KBM-7 (cell line): ENCODE measurements at regions not wholly inside any gene's neighbourhood (a gene's known extent, or its start where the extent isn't known, plus 50 kb on each side); places are given as distances from the start of the nearest gene placed in this dataset.
"Not testable (repeated sequence)": the region's sequence is repeated elsewhere in the genome, so short reads cannot be mapped to it uniquely, and the experiment has no call there.

ENCODE experiments used
- DNase-seq: peaks from one replicate; pipeline ENCODE4 v3.0.0-alpha.2; 2015
- in situ Hi-C: fragments of 300-500 bp; cut with MboI; formaldehyde crosslinking; loops from 2 replicates; pipeline ENCODE4 v1.14.3; 2020; ENCODE audit warnings: low sequenced_read_pairs, low pct_unique_long_range_greater_than_20kb, mixed read lengths

DNA sequence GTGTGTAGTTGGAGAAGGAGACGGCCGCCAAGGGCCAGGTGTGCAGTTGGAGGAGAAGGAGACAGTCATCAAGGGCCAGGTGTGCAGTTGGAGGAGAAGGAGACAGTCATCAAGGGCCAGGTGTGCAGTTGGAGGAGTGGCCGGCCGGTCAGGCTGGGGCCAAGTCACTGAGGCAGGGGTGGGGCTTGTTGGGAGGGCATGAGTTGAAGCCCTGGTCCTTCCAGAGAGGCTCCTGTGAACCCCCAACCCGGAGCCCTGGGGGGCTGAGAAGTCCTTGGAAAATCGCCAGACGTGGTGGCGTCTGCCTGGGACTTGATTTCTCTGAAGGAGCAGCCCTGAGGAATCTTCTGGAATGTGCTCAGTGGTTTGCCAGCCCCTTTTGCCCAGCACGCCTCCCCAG is 1320.5 kb downstream of the BRD1 start:
- no peak for DNase-seq
- in situ Hi-C loops = no loop called here

DNA sequence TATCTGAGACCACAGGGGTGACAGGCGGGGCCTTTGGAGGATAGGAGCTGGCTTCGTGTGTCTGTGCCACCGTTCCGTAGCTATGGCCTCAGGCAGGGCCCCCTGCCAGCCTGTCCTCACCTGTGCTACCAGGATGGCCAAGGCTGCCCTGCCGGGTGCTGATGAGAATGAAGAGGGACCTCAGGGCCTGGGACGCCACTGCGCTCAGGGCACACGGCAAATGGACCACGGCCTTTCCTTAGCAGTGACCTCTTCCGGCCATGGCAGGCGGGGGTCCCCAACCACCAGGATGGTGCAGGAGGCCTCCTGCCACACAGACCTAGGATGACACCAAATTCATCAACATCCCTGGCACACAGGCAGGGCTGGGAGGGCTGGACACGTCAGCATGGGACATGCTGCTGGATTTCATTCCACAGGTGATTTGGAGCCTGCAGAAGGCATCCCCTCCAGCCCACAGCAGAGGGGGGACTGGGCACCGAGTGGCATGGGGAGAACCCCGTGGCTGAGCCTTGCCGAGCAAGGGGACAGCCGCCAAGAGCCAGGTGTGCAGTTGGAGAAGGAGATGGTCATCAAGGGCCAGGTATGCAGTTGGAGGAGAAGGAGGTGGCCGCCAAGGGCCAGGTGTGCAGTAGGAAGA is 1321.0 kb downstream of the BRD1 start:
- in situ Hi-C loops = no loop called here
- DNase-seq = no peak

DNA sequence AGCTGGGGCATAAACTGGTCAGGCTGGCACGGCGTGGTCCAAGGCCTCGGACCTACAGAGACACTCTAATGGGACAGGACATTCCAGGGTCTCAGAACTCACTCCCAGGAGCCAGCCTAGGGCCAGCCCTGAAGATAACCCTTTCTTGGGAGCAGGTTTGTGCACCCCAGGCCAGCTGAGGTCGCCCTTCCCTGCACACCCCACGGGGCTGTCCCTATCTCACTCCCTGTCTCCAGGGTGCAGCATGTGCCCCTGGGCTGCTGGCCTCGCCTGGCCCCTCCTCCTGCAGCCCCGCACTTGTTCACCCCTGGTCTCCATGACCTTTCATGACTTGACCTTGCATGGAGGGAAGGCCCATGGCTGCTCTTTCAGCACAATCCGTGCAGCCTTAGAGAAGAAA is 1321.8 kb downstream of the BRD1 start:
- DNase-seq = no peak
- in situ Hi-C loops = no loop called here

DNA sequence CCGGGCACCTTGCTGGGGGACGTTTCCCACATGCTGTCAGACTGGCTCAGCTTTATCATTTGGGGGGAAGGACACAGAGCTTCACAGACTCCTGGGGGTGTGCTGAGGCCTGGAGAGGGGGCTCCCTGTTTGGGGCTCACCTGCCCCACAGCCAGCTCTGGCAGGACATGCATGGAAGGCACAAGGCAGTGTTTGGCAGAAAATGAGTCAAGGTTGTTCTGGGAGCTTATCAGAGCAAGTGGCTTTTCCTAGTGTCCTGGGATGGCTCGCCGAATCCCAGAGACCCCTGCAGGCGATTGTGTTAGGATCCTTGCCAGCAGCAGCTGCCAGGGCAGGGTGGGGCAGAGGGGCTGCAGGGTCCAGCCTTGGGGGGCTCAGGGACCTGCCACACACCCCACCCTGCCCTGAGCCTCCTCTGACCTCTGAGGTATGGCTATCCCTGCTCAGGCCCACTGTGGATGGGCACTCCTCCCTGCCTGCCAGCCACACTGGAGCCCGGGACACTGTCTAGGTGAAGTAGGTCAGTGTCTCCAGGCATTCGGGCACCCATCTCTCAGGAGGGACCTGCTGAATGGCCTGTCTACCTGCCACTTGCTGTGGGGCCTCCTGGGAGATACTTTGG is 1323.0 kb downstream of the BRD1 start:
- DNase-seq = no peak
- in situ Hi-C loops = no loop called here

DNA sequence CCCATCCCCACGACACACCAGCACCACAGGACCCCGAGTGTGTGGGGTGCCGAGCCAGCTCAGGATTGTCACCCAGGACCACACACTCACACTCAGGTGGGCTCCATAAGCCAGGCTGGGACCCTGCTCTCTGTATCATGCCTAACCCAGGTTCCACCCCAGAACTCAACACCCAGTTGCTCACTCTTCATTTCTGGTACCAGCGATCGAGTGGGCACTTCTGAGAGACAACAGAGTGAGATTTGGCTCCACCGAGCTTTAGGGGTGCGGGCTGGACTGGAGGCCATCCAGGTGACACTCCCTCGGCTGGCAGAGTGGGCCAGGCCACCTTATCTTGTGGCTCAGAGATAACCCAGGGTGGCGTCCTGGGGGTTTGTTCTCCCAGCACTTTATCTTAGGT is 1323.8 kb downstream of the BRD1 start:
- in situ Hi-C loops = no loop called here

DNA sequence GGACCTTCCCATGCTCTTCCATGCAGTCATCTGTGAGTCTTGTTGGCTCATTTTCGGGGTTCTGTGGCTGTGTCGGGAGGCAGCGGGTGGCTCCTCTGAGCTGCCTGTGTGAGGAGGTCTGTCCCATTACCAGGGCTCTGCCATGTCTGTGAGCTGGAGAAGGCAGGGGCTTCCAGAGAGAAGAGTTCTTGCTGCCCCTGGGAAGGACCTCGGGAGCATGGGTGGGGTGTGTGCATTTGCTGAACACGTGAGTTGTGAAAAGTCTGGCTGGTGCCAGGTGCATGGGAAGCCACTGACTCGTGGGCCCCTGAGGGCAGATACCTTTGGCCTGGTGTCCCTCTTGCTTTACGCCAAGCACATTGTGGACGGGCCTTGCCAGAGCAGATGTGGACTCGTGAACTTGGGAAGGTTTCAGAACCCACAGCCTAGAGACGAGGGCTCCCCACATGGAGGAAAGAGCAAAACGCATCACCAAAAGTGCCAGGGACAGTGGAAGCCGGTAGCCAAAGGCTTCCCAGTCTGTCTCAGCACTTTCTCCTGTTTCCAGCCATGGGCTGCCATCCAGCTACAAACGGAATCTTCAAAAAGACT is 1324.5 kb downstream of the BRD1 start:
- no peak for DNase-seq

More for the DNA sequence above, 1323.8 kb downstream of the BRD1 start:
- no peak for DNase-seq

DNA sequence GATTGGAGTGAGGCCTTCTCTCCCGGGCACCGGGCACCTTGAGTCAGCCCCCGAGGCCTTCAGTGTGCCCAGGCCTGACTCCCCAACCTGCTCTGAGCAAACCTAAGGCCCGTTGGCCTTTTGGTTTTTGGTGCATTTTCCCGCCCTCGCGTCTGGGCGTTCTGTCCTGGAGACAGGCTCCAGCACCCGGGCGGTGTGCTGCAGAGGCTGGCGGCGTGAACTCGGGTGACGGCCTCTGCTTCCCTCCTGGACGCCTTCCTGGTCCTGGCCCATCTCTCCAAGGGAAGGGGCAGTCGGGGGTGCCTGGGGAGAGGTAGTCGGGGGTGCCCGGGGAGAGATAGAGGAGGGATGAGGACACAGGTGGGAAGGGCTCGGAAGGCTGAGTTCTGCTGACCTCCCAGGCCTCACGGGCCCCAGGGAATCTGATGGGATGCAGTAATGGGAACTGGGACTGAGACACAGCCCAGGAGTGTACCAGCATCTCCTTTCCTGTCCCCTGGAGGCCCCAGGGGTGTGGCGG is 1326.4 kb downstream of the BRD1 start:
- in situ Hi-C loops = no loop called here

More for the DNA sequence above, 1324.5 kb downstream of the BRD1 start:
- in situ Hi-C loops = no loop called here

DNA sequence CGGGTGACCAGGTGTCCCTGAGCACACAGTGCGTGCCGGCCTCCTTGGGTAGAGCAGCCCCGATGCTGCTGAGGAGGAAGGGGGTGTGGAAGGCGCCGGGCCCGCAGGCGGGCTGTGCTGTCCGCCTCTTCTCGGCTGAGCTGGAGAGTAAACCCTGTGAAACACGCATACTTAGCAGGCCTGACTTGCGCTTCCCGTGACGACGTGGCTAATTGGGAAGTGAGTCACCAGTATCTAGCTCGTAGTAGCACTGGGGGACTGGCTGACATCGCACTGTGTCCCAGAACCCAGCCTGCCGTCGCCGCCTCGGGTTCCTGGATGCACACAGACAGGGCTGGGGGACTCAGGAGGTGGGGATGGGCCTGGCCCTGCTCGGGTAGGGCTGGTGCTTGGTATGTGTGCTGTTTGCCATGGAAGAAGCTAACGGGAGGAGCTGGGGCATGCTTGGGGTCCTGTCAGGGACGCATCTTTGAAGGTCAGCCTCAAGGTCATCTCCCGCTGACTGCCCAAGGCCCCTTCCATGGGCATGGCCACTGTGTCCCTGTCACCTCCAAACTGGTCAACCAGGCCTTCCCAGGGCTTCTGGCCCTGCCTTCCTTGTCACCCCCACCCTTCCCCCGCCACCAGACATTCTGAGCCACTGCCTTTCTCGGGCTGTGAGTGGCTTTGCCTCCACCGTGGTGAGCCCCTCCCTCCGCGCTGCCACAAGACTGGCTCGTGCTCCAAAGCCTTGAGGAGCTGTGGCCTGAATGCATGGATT is 1327.0 kb downstream of the BRD1 start:
- in situ Hi-C loops = no loop called here
- no peak for DNase-seq

More for the DNA sequence above, 1326.4 kb downstream of the BRD1 start:
- DNase-seq = no peak

DNA sequence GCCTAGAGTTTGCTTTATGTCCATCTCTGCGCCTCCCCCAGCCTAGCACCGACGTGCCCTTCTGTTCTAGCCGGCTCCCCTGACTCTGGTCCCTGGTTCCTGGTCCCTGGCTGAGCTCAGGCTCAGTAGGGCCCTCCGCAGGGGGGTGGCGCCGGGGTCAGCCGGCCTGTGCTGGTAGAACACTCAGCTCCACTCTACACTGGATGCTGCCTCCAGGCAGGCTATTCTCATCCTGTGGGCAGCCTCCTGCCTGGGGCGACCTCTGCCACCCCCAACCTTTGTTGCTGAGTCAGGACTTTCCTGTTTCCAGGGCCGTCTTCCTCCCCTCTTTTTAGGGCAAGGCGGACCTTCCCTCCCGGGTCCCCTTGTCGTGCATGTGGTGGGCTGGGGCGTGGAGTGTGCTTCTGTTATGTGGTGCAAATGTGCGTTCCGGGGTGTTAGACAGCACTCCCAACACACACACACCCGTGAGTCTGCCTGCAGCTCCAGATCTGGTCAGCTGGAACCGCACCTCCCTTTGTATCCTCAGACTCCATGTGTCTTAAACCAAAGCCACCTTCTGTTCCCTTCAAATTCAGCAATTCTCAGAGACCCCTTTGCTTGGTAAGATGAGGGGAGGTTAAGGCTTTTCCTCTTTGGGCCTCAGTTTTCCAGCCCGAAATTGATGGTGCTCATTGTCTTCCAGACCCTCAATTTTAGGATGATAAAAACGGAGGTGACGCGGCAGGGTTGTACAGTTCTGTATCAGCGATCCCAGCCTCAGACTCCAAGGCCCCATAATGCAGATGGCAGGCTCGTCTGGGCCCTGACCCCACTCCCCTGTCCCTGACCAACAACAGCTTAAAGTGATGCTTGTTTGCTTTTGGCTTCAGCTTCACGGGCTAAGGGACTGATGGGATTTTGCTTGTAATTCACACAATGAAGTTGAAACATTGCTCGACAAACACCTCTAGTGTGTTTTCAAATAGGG is 1327.9 kb downstream of the BRD1 start:
- no peak for DNase-seq
- in situ Hi-C loops = no loop called here

DNA sequence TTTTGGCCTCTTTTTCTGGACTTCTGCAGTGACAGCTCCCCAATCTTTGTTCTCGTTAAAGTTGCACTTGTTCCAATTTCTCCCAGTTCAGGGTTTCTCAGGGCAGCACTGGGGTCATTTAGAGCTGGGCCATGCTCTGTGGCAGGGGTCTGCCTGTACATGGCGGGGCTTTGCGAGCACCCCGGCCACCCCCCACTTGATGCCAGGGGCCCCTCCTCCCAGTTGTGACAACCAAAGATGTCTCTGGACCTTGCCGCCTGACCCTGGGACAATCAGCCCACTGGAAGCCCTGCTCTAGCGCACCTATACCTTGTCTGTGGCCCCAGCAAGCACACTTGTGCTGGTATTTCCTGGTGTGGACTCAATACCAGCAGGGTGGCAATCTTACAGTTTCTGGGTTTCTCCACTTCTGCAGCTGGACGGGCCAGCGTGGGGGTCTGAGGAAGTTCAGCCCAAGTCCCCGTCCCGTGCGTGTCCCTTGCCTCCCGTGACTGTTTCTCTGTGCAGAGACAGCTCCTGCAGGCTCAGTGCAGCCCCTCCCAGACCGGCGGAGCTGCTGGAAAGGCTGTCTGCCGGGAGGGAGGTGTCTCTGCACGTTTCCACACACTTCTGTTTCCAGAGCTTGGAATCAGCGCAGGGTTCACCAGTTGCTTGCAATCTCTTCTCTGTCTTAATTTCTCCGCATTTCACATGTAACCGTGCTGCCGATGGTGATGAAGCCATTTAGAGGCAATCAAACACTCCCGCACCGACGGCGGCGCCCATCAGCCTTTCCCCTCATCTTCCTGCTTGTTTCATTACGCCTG is 1328.9 kb downstream of the BRD1 start:
- in situ Hi-C loops = no loop called here
- no peak for DNase-seq

DNA sequence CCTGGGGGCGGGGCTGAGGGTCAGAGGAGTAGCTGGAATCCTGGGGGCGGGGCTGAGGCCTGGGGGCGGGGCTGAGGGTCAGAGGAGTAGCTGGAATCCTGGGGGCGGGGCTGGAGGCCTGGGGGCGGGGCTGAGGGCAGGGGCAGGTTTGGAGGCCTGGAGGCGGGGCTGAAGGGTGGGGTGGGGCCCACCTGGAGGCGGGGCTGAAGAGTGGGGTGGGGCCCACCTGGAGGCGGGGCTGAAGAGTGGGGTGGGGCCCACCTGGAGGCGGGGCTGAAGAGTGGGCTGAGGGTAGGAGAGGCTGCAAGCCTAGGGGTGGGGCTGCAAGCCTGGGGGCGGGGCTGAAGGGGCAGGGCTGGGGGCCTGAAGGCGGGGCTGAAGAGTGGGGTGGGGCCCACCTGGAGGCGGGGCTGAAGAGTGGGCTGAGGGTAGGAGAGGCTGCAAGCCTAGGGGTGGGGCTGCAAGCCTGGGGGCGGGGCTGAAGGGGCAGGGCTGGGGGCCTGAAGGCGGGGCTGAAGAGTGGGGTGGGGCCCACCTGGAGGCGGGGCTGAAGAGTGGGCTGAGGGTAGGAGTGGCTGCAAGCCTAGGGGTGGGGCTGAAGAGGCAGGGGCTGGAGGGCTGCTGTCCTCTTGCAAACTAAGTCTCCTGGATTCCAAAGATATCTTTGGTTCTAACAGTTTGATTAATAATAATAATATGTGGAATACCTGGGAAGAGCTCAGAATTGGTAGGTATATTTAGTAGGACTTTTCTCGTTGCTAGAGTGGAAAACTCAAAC is 1329.7 kb downstream of the BRD1 start:
- DNase-seq, in situ Hi-C loops: not testable (repeated sequence)

DNA sequence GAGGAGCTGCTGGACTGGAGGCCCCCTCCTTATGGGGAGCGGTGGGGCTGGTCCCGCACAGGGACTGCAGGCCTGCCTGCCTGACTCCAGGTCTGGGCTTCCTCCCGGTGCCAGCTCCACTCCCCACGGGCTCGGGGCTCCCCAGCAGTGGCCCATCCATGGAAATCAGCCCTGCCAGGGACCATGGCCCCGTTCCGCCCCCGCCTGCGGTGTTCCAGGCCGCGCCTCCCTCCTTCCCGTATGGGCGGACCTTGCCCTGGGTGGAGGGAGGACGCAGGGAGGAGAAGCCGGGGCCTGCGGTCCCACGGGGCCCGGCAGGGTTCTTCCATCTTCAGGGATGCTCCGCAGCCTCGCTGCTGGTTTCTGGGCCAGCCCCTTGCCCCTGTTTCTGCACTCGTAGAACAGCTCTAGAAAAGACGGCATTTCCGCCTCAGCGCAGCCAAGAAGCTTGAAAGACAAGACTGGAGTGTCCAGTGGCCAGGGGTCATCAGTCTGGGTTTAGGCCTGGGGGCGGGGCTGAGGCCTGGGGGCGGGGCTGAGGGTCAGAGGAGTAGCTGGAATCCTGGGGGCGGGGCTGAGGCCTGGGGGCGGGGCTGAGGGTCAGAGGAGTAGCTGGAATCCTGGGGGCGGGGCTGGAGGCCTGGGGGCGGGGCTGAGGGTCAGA is 1330.6 kb downstream of the BRD1 start:
- no peak for DNase-seq
- in situ Hi-C loops = no loop called here

DNA sequence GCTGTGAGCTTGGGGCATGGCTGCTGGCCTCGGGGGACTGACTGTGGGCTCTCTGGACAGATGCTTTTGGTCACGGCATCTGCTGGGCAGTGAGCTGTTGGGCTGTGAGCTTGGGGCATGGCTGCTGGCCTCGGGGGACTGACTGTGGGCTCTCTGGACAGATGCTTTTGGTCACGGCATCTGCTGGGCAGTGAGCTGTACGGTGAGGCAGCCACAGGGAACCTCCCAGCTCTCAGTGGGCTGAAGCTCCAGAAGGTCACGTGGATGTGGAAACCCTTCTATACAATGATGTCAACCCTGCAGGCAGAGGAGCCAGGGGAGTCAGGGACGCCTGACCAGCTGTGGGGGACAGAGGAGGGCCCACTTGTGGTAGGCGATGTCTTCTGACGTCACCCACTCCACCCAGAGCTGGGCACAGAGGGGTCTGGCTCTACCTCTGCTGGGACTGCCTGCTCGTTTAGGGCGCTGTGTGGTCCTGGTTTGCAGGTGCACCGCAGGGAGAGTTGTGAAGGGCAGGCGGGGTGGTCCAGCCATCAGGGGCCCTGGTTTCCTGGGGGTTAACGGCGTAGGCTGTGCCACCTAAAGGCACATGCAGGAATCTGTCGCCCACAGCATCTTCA is 1331.3 kb downstream of the BRD1 start:
- no peak for DNase-seq
- in situ Hi-C loops = no loop called here

DNA sequence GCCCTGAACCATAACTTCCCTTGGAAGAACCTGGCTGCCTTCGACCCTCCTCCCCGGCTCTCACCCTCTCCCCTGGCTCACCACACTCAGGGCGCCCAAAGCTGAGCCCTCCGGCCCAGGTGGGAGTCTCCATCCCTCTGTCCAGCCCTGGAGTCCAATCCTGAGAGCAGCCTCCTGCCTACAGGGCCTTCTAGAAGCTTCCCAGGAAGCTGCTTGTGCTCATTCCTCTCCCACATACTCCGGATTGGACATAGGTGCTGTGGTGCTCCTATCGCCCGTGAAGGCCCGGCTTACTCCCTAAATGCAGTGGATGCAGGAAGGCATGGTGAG is 1332.0 kb downstream of the BRD1 start:
- in situ Hi-C loops = no loop called here
- no peak for DNase-seq

DNA sequence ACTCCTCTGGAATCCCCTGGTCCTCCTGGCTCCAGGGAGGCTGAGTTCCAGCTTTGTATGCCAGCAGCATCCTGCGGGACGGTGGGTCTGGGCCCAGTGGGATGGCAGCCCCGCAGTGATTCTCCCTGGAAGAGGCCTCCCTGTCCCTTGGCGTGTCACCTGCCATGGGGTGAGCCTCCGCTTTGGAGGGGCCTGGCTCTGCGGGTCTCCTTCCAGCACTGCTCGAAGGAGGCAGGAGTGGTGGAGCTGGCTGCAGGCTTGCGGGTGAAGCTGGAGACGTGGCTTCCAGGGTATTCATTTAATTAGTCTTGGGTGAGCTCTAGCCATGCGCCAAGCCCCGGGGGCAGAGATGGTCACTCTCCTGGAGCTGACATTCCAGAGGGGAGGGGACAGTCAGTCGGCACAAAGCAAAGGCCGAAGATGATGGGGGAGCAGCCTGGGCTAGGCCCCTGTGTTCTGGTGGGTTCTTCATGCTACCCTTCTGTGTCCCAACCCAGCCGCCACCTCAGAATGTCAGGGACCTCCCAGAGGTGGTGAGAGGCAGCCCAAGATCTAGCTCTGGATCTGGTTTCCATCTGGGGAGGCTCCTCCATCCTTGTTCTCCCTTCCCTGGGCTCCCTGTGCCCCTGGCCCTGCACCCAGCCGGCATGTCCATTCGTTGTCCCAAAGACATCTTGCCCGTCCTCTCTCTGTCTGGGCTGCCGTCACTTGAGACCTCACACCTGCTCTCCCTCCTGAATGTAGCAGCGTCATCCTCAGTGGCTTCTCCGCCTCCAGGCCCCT is 1332.5 kb downstream of the BRD1 start:
- DNase-seq = no peak
- in situ Hi-C loops = no loop called here
